HEK293 (cell line): ENCODE measurements at regions not wholly inside any gene's neighbourhood (a gene's known extent, or its start where the extent isn't known, plus 50 kb on each side); places are given as distances from the start of the nearest gene placed in this dataset.

ENCODE experiments used
- CTCF ChIA-PET: fragments of 350-600 bp; formaldehyde crosslinking; extraction: SDS; loops from one replicate; lab custom pipeline; 2021; ENCODE audit warnings: antibody characterized with exemption; lab: Yijun Ruan, JAX
- POLR2A ChIA-PET: fragments of 300-600 bp; formaldehyde crosslinking; extraction: SDS; loops from one replicate; lab custom pipeline; 2020; ENCODE audit warnings: antibody characterized with exemption, inconsistent platforms; lab: Yijun Ruan, JAX
- H3K27ac ChIP-seq: fragments of 200-500 bp; sonication (Bioruptor generic); 2 replicates; pipeline ENCODE4 v1.5.1; 2014; ENCODE audit warnings: low read depth, low read length, control low read depth, inconsistent platforms; ENCODE audit errors: extremely low read depth
- H3K36me3 ChIP-seq, 2 experiments: fragments of 200-500 bp in 1 of 2; sonication (Bioruptor generic) in 1 of 2; 1 replicate in 1 of 2; 2 replicates in 1 of 2; pipeline ENCODE4 v1.5.1; 2014 to 2017; ENCODE audit warnings: inconsistent platforms in 2 of 2, low read length in 2 of 2; ENCODE audit not compliant: control insufficient read depth in 2 of 2, insufficient read depth in 1 of 2
- H3K4me1 ChIP-seq: fragments of 200-500 bp; sonication (Bioruptor generic); 2 replicates; pipeline ENCODE4 v1.5.1; 2014; ENCODE audit warnings: mild to moderate bottlenecking, low read length, inconsistent platforms; ENCODE audit not compliant: control insufficient read depth, insufficient read depth
- H3K4me3 ChIP-seq: 2 replicates; pipeline ENCODE4 v1.5.1; 2011; ENCODE audit warnings: low read depth, mild to moderate bottlenecking, control low read depth, low read length, moderate library complexity
- H3K9me3 ChIP-seq: fragments of 200-500 bp; sonication (Bioruptor generic); 2 replicates; pipeline ENCODE4 v1.5.1; 2014; ENCODE audit warnings: low read depth, low read length, inconsistent platforms; ENCODE audit not compliant: control insufficient read depth, insufficient read depth
- EGR2 ChIP-seq: fragments of 450-650 bp; formaldehyde crosslinking; IDR thresholded peaks from 2 replicates; pipeline ENCODE4 v1.5.1; 2016; ENCODE audit warnings: low read depth, missing biosample characterization, missing genetic modification characterization
- GFI1B ChIP-seq: fragments of 450-650 bp; formaldehyde crosslinking; IDR thresholded peaks from 2 replicates; pipeline ENCODE4 v1.5.1; 2016; ENCODE audit warnings: missing biosample characterization, missing genetic modification characterization
- KLF17 ChIP-seq: fragments of 450-650 bp; formaldehyde crosslinking; IDR thresholded peaks from 2 replicates; pipeline ENCODE4 v1.5.1; 2016; ENCODE audit warnings: missing biosample characterization, missing genetic modification characterization
- OVOL3 ChIP-seq: fragments of 450-650 bp; formaldehyde crosslinking; IDR thresholded peaks from 2 replicates; pipeline ENCODE4 v1.5.1; 2016; ENCODE audit warnings: missing biosample characterization, missing genetic modification characterization
- TCF7L2 ChIP-seq: IDR thresholded peaks from 2 replicates; pipeline ENCODE4 v1.6.1; 2011; ENCODE audit warnings: low read depth, mild to moderate bottlenecking, inconsistent platforms, low read length, moderate library complexity, borderline replicate concordance
- ZNF19 ChIP-seq: fragments of 450-650 bp; formaldehyde crosslinking; IDR thresholded peaks from 2 replicates; pipeline ENCODE4; 2016; ENCODE audit warnings: missing biosample characterization, missing genetic modification characterization, low read depth
- ZNF280D ChIP-seq: fragments of 450-650 bp; formaldehyde crosslinking; IDR thresholded peaks from 2 replicates; pipeline ENCODE4 v1.5.1; 2016; ENCODE audit warnings: missing biosample characterization, missing genetic modification characterization
- ZNF335 ChIP-seq: fragments of 450-650 bp; formaldehyde crosslinking; conservative IDR thresholded peaks from 2 replicates; pipeline ENCODE4 v1.5.1; 2016; ENCODE audit warnings: missing biosample characterization, missing genetic modification characterization
- ZNF433 ChIP-seq: fragments of 450-650 bp; formaldehyde crosslinking; IDR thresholded peaks from 2 replicates; pipeline ENCODE4 v1.5.1; 2016; ENCODE audit warnings: missing biosample characterization, missing genetic modification characterization, low read depth
- ZNF473 ChIP-seq: fragments of 450-650 bp; formaldehyde crosslinking; IDR thresholded peaks from 2 replicates; pipeline ENCODE4 v1.5.1; 2017; ENCODE audit warnings: missing biosample characterization, missing genetic modification characterization
- ZNF514 ChIP-seq: fragments of 450-650 bp; formaldehyde crosslinking; IDR thresholded peaks from 2 replicates; pipeline ENCODE4 v1.5.1; 2016; ENCODE audit warnings: missing biosample characterization, missing genetic modification characterization
- ZNF645 ChIP-seq: fragments of 450-650 bp; formaldehyde crosslinking; IDR thresholded peaks from 2 replicates; pipeline ENCODE4; 2016; ENCODE audit warnings: missing biosample characterization, missing genetic modification characterization
- ZSCAN30 ChIP-seq: fragments of 450-650 bp; IDR thresholded peaks from 2 replicates; pipeline ENCODE4 v1.5.1; 2018; ENCODE audit warnings: missing biosample characterization, mild to moderate bottlenecking, missing genetic modification characterization, moderate library complexity
- TF ChIP-seq, protein P1 (sequence below): fragments of 450-650 bp; formaldehyde crosslinking; IDR thresholded peaks from 2 replicates; pipeline ENCODE4 v1.5.1; 2016; ENCODE audit warnings: missing biosample characterization, missing genetic modification characterization, borderline replicate concordance
- TF ChIP-seq, protein P2 (sequence below): fragments of 450-650 bp; formaldehyde crosslinking; IDR thresholded peaks from 2 replicates; pipeline ENCODE4 v1.5.1; 2016; ENCODE audit warnings: missing biosample characterization, missing genetic modification characterization
- TF ChIP-seq, protein P3 (sequence below): fragments of 450-650 bp; formaldehyde crosslinking; conservative IDR thresholded peaks from 2 replicates; pipeline ENCODE4 v1.5.1; 2016; ENCODE audit warnings: low read depth, missing biosample characterization, missing genetic modification characterization

DNA sequence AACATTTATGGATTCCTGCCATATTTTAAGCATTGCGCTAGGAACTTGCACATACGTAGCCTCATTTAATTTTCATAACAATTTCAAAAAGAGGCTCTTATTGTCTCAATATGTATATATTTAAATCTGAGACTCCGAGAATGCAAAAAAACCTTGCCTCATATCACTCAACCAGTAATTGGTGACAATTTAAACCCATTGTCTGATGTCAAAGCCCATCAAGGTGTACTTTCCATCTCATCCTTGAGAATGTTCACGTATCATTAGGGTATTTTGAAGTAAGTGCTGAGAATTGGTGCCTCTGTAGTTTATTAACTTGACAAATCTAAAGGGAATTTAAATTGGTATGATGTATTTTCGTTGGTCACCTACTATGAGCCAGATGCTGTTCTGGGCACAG lies 136.5 kb downstream of the FAM76B start:
- Histone ChIP-seq H3K4me3 (no peak overlapping the region), H3K27ac (no peak overlapping the region), H3K4me1 (no peaks in the 10 kb centered on the region), H3K9me3 (no peaks in the 10 kb centered on the region), H3K36me3 (no peaks in the 10 kb centered on the region)
- CTCF ChIA-PET, result interaction anchor here (0.9 kb wide), 1 partner anchor 66 kb away, joined by 4 read pairs; no protein-coding TSS in a partner anchor
- POLR2A ChIA-PET, result no interaction called here
- TF ChIP-seq TCF7L2, result no peak
- TF ChIP-seq EGR2 (tag by site-specific recombination), result no peak
- TF ChIP-seq OVOL3 (tag by site-specific recombination), result no peak
- TF ChIP-seq ZSCAN30 (tag by site-specific recombination), result no peak
- no peak for TF ChIP-seq ZNF473 (tag by site-specific recombination)
- TF ChIP-seq ZNF280D, result no peak
- TF ChIP-seq KLF17 (tag by site-specific recombination), result no peak
- no peak for TF ChIP-seq ZNF433 (tag by site-specific recombination)
- TF ChIP-seq GFI1B, result no peak
- TF ChIP-seq, protein P1, sequence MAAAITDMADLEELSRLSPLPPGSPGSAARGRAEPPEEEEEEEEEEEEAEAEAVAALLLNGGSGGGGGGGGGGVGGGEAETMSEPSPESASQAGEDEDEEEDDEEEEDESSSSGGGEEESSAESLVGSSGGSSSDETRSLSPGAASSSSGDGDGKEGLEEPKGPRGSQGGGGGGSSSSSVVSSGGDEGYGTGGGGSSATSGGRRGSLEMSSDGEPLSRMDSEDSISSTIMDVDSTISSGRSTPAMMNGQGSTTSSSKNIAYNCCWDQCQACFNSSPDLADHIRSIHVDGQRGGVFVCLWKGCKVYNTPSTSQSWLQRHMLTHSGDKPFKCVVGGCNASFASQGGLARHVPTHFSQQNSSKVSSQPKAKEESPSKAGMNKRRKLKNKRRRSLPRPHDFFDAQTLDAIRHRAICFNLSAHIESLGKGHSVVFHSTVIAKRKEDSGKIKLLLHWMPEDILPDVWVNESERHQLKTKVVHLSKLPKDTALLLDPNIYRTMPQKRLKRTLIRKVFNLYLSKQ (tag by site-specific recombination), result no peak
- TF ChIP-seq, protein P2, sequence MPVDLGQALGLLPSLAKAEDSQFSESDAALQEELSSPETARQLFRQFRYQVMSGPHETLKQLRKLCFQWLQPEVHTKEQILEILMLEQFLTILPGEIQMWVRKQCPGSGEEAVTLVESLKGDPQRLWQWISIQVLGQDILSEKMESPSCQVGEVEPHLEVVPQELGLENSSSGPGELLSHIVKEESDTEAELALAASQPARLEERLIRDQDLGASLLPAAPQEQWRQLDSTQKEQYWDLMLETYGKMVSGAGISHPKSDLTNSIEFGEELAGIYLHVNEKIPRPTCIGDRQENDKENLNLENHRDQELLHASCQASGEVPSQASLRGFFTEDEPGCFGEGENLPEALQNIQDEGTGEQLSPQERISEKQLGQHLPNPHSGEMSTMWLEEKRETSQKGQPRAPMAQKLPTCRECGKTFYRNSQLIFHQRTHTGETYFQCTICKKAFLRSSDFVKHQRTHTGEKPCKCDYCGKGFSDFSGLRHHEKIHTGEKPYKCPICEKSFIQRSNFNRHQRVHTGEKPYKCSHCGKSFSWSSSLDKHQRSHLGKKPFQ (tag by site-specific recombination), result no peak
- no peak for TF ChIP-seq ZNF645 (tag by site-specific recombination)
- no peak for TF ChIP-seq ZNF514
- TF ChIP-seq, protein P3, sequence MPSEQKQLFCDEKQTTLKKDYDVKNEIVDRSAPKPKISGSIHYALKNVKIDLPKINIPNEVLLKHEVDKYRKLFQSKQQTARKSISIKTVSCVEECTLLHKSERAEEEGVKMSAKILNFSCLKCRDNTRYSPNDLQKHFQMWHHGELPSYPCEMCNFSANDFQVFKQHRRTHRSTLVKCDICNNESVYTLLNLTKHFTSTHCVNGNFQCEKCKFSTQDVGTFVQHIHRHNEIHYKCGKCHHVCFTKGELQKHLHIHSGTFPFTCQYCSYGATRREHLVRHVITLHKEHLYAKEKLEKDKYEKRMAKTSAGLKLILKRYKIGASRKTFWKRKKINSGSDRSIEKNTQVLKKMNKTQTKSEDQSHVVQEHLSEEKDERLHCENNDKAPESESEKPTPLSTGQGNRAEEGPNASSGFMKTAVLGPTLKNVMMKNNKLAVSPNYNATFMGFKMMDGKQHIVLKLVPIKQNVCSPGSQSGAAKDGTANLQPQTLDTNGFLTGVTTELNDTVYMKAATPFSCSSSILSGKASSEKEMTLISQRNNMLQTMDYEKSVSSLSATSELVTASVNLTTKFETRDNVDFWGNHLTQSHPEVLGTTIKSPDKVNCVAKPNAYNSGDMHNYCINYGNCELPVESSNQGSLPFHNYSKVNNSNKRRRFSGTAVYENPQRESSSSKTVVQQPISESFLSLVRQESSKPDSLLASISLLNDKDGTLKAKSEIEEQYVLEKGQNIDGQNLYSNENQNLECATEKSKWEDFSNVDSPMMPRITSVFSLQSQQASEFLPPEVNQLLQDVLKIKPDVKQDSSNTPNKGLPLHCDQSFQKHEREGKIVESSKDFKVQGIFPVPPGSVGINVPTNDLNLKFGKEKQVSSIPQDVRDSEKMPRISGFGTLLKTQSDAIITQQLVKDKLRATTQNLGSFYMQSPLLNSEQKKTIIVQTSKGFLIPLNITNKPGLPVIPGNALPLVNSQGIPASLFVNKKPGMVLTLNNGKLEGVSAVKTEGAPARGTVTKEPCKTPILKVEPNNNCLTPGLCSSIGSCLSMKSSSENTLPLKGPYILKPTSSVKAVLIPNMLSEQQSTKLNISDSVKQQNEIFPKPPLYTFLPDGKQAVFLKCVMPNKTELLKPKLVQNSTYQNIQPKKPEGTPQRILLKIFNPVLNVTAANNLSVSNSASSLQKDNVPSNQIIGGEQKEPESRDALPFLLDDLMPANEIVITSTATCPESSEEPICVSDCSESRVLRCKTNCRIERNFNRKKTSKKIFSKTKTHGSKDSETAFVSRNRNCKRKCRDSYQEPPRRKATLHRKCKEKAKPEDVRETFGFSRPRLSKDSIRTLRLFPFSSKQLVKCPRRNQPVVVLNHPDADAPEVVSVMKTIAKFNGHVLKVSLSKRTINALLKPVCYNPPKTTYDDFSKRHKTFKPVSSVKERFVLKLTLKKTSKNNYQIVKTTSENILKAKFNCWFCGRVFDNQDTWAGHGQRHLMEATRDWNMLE (tag by site-specific recombination), result no peak
- TF ChIP-seq ZNF19 (tag by site-specific recombination), result no peak
- no peak for TF ChIP-seq ZNF335
